ENCODE measurements at regions not wholly inside any gene's neighbourhood (a gene's known extent, or its start where the extent isn't known, plus 50 kb on each side); places are given as distances from the start of the nearest gene placed in this dataset.
"Not testable (repeated sequence)": the region's sequence is repeated elsewhere in the genome, so short reads cannot be mapped to it uniquely, and the experiment has no call there.

DNA sequence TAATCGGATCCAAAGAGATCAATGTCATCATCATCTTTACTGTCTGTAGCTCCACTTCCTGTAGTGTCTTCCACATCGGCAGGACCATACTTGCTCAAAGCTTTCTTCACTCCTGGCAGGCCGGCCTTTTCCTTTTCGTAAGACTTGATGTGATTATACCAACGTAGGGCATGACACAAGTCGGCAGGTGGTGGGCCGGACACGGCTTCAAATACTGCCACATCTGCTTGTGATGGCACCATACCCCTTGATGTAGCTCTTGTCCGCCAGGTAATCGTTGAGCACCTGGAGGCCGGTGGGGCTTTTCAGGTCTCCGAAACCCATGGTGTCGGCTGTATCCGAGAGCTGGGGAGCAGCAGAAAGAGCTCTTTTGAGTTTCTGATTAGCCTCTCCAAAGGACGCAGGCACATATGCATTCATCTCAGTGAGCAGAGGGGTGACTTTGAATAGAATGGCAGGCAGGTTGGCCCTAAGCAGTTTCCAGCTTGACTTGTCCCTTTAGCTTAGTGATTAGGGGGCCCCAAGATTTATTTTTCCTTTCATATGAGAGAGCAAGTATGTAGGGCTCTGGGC, 106.0 kb upstream of the PODXL start:
- not testable (repeated sequence) for DNase-seq

DNA sequence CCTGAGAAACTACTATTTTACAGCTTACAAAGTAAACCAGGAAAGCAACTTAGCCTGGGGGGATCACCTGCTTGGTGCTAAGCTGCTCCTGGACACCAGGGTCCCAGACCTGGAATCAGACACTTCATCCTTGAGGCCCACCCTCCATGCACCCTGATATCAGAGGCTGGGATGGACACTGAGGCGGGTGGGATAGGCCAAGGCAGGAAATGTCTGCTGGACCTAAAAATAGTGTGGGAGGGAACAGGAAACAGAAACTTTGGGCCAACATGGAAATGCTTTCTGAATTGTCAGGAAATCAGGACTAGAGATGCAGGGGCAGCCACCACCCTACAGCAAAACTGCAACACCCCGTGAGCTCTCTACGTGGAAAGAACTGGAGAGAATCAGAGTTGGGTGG, 101.5 kb upstream of the PODXL start:
- DNase-seq: no peak

DNA sequence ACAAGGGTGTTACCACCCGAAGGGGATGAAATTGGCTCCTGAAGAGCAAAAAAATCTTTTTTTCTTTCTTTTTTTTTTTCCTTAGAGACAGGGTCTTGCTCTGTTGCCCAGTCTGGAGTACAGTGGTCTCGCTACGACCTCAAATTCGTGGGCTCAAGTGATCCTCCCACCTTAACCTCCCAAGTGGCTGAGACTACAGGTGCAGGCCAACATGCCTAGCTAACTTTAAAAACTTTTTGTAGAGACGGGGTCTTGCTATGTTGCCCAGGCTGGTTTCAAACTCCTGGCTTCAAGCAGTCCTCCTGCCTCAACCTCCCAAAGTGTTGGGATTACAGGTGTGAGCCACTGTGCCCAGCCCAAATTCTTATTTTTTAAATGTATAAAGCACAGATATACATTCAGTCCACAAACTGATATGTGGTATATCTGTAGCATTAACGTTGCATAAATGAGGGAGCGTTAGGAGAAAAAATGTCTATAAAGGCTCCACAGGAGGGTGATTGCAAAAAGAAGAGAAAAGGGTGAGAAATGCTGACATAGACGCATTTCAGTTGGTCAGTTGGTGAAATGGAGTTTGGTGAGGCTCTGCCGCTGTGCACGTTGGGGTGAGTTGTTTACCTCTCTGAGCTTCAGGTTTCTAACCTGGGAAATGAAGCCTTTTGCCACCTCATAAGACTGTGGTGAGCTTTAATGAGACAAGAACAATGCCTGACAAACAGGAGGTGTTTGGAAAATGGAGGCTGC, 100.7 kb upstream of the PODXL start:
- no peak for DNase-seq

DNA sequence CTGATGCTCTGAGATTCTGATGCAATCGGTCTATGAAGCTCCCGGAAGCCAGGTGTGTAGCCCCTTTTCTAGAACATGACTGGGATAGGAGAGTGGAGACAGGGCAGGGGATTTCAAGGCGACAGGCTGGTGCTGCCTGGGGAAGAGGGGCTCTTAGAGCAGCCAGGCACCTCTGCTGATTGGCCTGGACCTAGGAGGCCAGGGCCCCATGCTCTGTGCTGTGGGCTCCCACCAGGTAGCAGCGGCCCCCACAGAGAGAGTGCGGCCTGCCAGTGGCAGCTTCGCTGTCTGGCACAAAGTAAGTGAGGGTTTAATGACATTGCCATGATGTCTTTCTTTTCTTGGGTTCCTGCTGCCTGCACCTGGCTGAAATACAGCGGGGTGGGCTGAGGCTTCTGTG, 99.4 kb upstream of the PODXL start:
- DNase-seq: no peak

DNA sequence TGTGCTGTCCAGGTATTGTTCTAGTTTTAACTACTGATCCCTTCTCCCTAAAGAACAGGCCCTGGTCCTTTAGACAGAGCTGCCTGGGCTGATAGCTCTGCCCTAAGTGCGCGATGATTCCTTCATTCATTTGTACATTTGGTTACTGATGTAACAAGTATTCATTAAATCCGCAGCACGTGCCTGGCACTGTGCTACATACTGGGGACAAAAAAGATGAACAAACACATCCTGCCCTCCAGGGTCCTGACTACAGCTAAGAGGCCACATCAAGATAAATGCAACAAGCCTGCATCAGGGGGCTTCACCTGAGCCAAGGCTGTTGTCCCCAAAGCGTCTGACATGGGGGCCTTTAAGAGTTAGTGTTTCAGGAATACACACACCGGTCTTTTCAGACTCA, 99.0 kb upstream of the PODXL start:
- DNase-seq: no peak

DNA sequence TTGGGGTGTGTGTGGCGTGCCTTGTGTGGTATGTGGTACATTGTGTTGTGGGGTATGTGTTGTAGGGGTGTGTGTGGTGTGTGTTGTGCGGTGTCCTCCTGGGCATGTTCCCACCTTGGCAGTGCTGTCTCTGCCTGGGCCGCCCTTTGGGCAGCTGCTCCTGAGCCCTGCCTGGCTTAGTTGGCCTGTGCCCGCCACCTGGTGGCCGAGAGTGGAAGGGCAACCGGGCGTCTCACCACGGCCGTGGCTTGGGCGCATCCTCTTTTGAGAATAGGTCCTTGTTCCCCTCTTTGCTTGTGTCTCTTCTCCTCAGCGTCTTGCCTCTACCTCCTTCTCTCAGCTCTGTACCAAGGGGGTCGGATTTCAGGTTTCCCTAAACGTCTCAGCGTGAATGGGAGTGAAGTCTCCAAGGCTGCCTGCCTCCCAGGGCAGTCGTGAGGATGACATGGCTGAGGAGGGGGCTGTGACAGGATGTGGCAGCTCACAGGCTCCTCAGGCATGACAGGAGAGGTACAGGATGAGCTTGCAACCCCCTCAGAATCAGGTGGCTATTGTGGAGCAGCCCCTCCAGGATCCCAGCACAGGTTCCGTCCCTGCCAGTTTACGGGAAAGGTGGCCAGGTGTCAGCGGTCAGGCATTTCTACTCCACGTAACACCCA, 98.4 kb upstream of the PODXL start:
- DNase-seq: peak; percentile 76

DNA sequence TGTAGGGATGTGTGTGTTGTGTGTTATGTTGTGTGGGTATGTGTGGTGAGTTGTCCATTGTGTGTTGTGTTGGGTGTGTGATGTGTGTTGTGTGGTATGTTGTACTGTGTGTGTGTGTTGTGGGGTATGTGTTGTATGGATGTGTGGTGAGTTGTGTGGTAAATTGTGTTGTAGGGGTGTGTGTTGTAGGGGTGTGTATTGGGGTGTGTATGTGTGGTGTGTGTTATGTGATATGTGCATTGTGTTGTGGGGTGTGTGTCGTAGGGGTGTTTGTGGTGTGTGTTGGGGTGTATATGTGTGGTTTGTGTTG, 97.8 kb upstream of the PODXL start:
- DNase-seq: no peak

DNA sequence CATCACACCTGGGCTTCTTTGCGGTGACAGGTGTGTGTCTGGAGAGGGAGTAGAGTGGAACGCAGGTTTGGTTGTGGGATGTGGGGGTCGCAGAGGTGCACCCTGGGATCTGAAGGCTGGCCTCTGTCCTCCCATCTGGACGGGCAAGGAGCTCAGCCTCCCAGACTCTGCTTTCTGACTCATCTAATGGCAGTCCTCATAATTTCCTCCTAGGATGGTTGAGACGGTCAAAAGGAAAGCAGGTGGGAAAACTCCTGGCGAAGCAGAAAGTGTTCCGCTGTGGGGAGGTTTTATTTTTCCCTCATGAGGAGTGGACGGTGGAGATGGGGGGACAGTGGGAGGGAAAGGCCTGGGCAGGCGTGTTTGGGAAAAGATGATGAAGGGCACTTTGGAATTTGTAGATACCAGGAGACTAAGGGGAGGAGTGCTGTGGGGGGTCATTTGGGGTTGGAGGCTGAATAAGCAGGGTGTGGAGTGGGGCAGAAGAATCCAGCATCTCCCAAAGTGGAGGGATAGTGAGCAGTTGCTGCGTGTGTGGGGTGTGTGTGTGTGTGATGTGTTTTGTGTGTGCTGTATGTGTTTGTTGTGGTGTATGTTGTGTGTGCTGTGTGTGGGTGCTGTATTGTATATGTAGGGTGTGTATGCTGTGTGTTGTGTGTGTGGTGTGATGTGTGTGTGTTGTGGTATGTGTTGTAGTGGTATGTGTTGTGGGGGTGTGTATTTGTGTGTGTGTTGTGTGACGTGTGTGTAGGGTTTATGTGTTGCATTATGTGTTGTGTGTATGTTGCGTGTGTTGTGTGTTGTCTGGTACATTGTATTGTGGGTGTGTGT, 97.2 kb upstream of the PODXL start:
- DNase-seq: peak; percentile 60

DNA sequence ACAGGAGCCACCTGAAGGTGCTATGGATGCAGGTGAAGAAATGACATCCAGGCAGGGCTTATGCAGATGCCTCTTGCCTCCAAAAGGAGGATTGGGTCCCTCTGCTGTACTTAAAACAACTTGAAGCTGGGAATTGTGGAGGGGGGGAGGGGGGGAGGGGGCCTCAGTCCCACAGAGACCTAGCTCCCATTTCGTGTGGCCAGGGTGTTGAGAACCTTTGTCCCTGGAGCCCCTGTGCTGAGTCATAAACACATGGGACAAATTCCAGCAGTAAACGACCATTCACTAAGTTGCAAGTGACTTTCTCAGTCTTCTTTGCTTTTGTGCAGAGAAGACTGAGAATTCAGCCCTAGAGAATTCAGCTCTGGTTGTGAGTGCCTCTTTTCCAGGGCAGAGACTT, 96.5 kb upstream of the PODXL start:
- peak; percentile 12 for DNase-seq

DNA sequence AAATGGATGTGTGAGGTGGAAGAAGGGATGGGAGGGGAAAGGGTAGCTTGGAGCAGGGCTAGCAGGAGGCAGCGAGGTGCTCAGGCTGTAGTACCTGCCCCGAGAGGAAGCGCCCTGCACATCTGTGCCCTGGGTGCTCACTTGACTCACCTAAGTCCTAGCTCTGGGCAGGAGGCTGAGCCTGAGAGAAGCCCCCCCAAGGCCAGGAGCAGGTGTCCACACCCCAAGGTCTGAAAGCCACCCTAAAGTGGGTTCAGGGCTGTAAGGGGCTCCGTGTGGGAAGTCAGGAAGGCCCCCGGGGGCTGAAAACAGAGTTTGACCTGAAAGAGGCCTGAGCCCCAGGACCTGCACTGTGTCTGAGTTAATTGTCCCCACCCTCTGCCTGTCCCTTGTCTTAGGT, 95.8 kb upstream of the PODXL start:
- DNase-seq: no peak

DNA sequence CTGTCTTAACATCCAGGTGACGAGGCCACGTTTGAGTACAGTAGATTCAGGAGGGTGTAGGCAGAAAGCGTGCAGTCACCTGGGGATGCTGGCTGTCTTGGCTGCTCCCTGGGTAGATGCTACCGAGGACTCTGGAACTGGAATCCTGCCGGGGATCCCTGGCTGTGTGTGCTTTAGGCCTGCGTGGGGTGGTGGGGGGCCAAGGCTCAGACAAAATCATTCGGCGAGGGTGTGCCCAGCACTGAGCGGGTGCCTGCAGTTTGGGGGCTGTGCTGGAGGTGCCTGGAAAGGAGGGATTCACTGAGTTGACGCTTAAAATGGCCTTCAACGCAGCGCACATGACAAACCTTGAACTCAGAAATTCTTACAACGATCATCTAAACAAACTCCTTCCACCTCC, 93.5 kb upstream of the PODXL start:
- no peak for DNase-seq

DNA sequence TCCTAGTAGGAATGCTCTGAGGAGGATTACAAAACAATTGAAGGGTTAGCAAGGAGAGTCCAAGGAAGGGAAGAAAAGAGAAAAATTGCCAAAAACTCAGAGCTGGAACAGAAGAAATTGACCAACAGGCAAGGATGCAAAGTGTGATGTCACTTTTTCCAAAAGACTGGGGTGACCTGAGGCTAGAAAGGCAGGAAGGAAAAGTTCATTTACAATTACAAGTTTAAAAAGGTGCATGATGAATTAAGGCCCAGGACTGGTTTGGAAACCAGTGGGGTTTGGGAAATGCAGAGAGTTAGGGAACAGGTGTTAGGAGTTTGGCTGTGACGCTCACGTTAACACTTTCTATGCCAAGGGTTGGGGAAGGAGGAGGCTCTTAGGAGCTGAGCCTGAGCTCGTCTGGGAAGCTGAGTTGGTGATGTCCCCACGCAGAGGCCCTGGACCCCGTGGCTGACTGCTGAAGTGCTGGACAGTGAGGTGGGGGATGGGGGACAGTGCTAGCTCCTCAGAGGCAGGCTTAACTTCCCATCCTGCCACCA, 92.6 kb upstream of the PODXL start:
- no peak for DNase-seq

DNA sequence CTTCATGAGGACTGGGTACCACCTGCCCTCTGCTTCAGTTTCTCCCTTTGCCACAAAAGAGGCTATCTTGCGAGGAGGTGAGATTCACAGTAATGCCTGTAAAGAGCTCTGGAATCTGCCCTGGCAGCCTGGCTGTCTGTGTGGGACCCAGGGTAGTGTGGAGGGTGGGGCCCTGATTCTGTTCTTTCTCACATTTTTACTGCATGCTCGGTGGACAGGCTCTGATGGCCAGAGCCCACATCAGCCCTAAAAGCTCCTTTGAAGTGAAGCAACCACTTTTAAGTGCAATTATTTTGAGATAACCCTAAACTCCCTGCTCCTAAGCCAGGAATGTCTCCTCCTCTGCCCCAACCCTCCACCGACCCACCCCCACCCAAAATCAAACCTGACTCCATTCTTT, 92.1 kb upstream of the PODXL start:
- no peak for DNase-seq

DNA sequence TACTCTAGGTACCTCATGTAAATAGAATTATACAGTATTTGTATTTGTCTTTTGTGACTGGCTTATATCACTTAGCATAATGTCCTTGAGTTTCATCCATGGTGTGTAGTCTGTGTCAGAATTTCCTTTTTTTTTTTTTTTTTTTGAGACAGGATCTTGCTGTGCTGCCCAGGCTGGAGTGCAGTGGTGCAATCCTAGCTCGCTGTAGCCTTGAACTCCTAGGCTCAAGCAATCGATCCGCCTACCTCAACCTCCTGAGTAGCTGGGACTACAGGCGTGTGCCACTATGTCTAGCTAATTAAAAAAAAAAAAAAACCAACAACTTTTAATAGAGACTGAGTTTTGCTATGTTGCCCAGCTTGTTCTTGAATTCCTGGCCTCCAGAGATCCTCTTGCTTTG, 89.8 kb upstream of the PODXL start:
- no peak for DNase-seq

DNA sequence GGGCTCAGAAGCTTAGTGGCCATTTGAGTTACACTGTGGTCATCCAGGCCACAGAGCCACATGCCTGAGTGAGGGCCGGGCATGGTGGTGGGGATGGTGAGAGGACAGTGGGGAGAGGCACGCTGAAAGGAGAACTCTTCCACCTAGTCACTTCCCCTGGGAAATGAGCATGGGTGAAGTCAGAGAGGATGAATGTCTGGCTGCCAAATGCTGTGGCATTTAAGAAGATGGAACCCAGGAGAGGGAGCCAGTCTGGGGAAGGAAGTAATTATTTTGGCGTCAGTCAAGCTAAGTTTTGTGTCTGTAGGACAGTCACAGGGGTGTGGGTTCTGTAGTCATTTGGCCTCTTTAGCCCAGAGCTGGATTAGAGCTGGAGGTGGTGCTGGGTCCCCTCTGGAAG, 86.0 kb upstream of the PODXL start:
- no peak for DNase-seq

DNA sequence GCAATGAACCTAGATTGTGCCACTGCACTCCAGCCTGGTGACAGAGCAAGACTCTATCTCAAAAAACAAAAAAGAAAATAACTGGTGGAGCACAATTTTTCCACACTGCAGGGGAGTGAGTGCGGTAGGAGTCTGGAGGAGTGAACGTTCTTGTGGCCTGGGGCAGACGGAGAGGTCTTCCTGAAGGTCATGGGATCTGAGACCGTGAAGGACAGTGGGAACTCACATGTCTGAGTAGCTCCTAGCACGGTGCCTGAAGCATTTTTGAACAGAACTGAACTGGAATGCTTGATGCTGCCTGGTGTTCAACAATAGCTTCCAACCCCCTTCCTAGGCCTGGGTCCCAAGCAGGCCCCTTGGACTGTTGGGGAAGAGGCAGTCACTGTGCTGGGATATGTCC, 84.3 kb upstream of the PODXL start:
- DNase-seq: no peak

DNA sequence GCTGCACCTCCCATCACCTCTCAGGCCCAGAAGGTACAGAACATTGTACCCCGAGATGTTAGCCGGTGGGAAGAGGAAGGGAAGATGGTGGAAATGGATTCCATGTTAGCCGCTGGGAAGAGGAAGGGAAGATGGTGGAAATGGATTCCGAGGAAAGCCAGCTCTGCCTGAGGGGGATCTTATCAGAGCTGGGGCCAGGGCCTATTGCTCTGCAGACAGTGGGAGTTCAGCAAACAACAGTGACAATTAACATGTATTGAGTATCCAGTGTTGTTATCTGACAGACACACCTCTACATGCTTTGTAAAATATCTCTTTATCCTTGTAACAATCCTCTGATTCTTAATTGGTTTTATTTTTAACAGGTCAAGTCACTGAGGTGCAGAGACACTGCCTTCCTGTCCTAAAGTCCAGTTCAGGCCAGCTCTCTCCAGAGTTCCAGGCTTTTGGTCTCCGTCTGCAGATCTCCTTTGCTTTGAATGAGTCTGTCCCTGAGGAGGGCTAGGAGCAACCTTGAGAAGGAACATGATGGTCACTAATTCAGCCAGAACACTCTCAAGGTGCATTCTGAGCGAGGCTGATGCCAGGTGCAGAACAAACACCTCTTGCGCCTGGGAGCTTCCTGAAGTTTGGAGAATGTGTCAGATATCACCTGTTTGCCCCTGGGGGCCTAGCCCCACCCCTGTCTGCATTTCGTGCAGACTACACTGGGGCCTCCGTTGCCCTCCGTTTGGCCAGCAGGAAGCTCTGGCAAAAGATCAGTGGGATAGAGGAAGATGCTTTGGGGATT, 82.4 kb upstream of the PODXL start:
- DNase-seq: no peak

DNA sequence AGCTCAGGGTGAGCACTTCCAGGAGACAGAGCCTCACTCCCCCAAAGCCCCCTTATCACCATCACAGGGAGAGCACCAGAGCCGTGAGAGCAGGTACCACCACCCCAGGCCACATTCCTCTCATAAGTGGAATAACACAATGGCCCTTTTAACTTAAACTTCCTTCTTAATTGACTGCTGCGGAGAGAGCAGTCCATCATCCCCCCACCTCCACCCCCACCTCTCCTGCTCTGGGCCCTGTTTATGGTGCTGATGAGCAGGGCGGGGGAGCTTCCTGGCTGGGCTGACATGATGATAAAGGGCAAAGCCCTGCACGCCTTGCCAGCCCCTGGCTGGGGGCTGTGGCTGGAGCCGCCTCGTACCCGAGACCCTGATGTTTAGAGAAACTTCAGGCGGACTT, 81.4 kb upstream of the PODXL start:
- no peak for DNase-seq

DNA sequence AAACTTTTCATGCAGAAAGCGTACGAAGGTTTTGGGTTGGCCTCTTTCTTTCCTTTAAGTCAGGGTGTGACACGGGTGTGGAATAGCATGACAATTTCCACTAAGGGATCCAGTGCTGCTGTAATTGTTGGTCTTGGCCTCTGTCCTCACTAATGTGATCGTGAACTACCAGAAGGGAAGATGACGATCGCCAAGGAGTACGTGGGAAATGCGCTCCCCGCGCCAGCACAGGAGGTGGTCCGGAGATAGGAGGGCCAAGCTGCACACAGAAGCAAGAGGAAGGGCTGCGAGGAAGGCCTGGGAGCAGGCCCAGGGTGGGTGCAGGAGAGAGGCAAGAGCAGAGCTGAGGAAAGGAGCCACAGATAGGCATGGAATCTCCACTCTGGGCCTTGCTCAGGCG, 79.7 kb upstream of the PODXL start:
- no peak for DNase-seq

DNA sequence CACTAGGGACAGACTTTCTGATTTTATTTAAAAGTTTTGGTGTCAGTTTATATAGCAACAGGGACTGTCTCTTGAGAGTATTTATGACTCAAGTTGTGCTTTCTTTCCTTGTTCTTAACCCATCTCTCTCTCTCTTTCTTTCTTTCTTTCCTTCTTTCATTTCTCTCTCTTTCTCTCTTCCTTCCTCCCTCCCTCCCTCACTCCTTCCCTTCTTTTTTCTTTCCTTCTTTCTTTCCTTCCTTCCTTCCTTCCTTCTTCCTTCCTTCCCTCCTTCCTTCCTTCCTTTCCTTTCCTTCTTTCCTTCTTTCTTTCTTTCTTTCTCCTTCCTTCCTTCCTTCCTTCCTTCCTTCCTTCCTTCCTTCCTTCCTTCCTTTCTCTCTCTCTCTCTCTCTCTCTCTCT, 77.8 kb upstream of the PODXL start:
- not testable (repeated sequence) for DNase-seq

DNA sequence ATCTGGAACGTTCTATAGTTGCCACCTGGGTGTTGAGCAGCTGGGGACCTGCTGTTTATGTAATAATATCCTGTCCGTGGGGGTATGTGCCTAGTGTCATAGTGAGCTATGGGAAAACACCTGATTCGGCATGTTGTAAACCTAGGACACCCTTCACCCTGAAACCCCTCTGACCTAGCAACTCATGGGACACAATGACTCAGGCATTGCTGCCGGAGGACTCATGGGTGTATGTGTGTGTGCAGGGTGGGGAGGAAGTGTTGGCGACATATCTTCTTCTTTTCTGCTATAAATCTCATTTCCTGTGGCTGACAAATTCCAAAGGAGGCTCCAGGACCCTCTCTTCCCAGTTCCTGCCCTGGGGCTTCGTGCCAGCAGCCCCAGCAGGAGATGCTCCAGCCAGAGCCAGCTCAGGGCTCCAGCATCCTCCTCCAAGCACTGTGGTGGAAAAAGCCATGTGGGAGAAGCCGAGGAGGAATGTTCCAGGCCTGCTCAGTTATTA, 77.0 kb upstream of the PODXL start:
- peak; percentile 88 for DNase-seq

DNA sequence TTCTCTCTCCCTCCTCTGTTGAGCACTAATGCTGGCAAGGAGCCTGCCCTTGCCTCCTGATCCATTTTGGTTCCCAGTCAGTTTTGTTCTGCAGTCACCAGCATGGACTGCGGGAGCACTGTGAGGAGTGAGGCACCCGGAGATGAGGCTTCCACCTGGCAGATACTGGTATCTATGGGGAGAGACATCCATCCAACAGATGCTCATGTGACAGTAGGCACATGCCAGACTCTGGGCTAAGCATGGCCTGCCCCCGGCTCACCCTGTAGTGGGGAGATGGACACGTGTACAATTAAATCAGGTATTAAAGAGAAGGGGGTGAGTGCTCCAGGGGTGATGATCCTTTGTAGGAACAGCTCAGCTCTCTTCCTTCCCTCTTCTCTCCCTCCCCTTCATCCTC, 74.0 kb upstream of the PODXL start:
- no peak for DNase-seq

All from EL (cell line).